PFSK-1 (cell line): ENCODE measurements at regions not wholly inside any gene's neighbourhood (a gene's known extent, or its start where the extent isn't known, plus 50 kb on each side); places are given as distances from the start of the nearest gene placed in this dataset.

ENCODE experiments used
- FOXP2 ChIP-seq: optimal IDR thresholded peaks from 2 replicates; pipeline ENCODE3; 2011; ENCODE audit warnings: borderline replicate concordance, control low read depth, inconsistent platforms; ENCODE audit not compliant: insufficient read depth; ENCODE audit errors: extremely low read length, extremely low read depth
- POLR2AphosphoS5 ChIP-seq: IDR thresholded peaks from 2 replicates; pipeline ENCODE4 v1.6.1; 2012; ENCODE audit warnings: low read depth, mild to moderate bottlenecking, control low read depth, low read length, moderate library complexity
- REST ChIP-seq, 2 experiments: IDR thresholded peaks; 2 replicates each; pipeline versions ENCODE4 v1.6.1 to v1.8.0; 2011 to 2012; ENCODE audit warnings: low read depth in 2 of 2, low read length in 2 of 2, control low read depth in 1 of 2, inconsistent platforms in 1 of 2, mild to moderate bottlenecking in 1 of 2, moderate library complexity in 1 of 2; ENCODE audit not compliant: insufficient read depth in 1 of 2
- SIN3A ChIP-seq: IDR thresholded peaks from 2 replicates; pipeline ENCODE4 v1.6.1; 2012; ENCODE audit warnings: mild to moderate bottlenecking, low read length, moderate library complexity, borderline replicate concordance; ENCODE audit not compliant: insufficient read depth
- TAF1 ChIP-seq: IDR thresholded peaks from 2 replicates; pipeline ENCODE4 v1.6.1; 2012; ENCODE audit warnings: low read length, control low read depth, borderline replicate concordance; ENCODE audit not compliant: insufficient read depth

GRCh38 chr5:91538179-91538578 lies 155.1 kb upstream of the ARRDC3 start:
- TF ChIP-seq REST (IDR thresholded peaks at IDR 0.05; ENCODE audit: insufficient read depth in 1 of 2, low read depth in 2 of 2, low read length in 2 of 2) (no peak), TAF1 (no peak), SIN3A (no peak), FOXP2 (no peak), POLR2AphosphoS5 (no peak)

- TF ChIP-seq TAF1 (no peak), FOXP2 (no peak), POLR2AphosphoS5 (no peak), SIN3A (no peak), REST (IDR thresholded peaks at IDR 0.05; ENCODE audit: insufficient read depth in 1 of 2, low read depth in 2 of 2, low read length in 2 of 2) (no peak)
Observed at GRCh38 chr5:91535499-91535898, 152.4 kb upstream of the ARRDC3 start.

- TF ChIP-seq FOXP2 (no peak), SIN3A (no peak), POLR2AphosphoS5 (no peak)
Observed at GRCh38 chr5:91534332-91534731, 151.2 kb upstream of the ARRDC3 start.

GRCh38 chr5:91532779-91533178 lies 149.7 kb upstream of the ARRDC3 start:
- TF ChIP-seq TAF1 (no peak), POLR2AphosphoS5 (no peak), REST (IDR thresholded peaks at IDR 0.05; ENCODE audit: insufficient read depth in 1 of 2, low read depth in 2 of 2, low read length in 2 of 2) (no peak), SIN3A (no peak), FOXP2 (no peak)

GRCh38 chr5:91532281-91532680 lies 149.2 kb upstream of the ARRDC3 start:
- TF ChIP-seq SIN3A (no peak), TAF1 (no peak), REST (IDR thresholded peaks at IDR 0.05; ENCODE audit: insufficient read depth in 1 of 2, low read depth in 2 of 2, low read length in 2 of 2) (no peak), POLR2AphosphoS5 (no peak), FOXP2 (no peak)
